Left ventricle myocardium inferior (tissue), 1 donor: ENCODE measurements at regions not wholly inside any gene's neighbourhood (a gene's known extent, or its start where the extent isn't known, plus 50 kb on each side); places are given as distances from the start of the nearest gene placed in this dataset.

ENCODE experiments used
- DNase-seq: peaks from one replicate; pipeline ENCODE4 v3.0.0-alpha.2; 2020
- H3K27ac ChIP-seq: fragments of 200-600 bp; replicated peaks from 2 replicates; pipeline ENCODE4 v1.8.0; 2021
- H3K27me3 ChIP-seq: fragments of 200-600 bp; 2 replicates; pipeline ENCODE4 v1.8.0; 2021; ENCODE audit warnings: low read depth
- H3K36me3 ChIP-seq: fragments of 200-600 bp; 2 replicates; pipeline ENCODE4 v1.8.0; 2021
- H3K4me1 ChIP-seq: fragments of 200-600 bp; 2 replicates; pipeline ENCODE4 v1.8.0; 2021
- H3K4me3 ChIP-seq: fragments of 200-600 bp; 2 replicates; pipeline ENCODE4 v1.8.0; 2021; ENCODE audit warnings: mild to moderate bottlenecking, moderate library complexity
- H3K9me3 ChIP-seq: fragments of 200-600 bp; replicated peaks from 2 replicates; pipeline ENCODE4 v1.8.0; 2021
- CTCF ChIP-seq: fragments of 200-600 bp; IDR thresholded peaks from 2 replicates; pipeline ENCODE4 v1.8.0; 2021; ENCODE audit warnings: antibody characterized with exemption, mild to moderate bottlenecking, borderline replicate concordance
- intact Hi-C: fragments of 100-400 bp; cut with micrococcal nuclease; formaldehyde crosslinking; loops from one replicate; pipeline ENCODE4 v1.11.0; 2022
- donor health status: DM: no; HTN: yes; CAD: no; lungs with severe emphysema.

GRCh38 chr13:80118506-80118905 is 222.4 kb downstream of the SPRY2 start:
- Histone ChIP-seq H3K4me3 (no peak overlapping the region), H3K27me3 (no peaks in the 10 kb centered on the region), H3K36me3 (no peaks in the 10 kb centered on the region), H3K27ac (no peak overlapping the region), H3K4me1 (no peaks in the 10 kb centered on the region), H3K9me3 (peaks cover 7% of the 10 kb centered on the region)
- no peak for DNase-seq
- TF ChIP-seq CTCF, result no peak
- intact Hi-C loops, result no loop called here

- no peak for DNase-seq
- Histone ChIP-seq H3K4me3 (no peak overlapping the region), H3K9me3 (peaks cover 7% of the 10 kb centered on the region), H3K27me3 (no peaks in the 10 kb centered on the region), H3K27ac (no peak overlapping the region), H3K4me1 (no peaks in the 10 kb centered on the region), H3K36me3 (no peaks in the 10 kb centered on the region)
- intact Hi-C loops, result no loop called here
- no peak for TF ChIP-seq CTCF
These were observed 222.8 kb downstream of the SPRY2 start for GRCh38 chr13:80118099-80118498.

GRCh38 chr13:80117515-80117914 is 223.4 kb downstream of the SPRY2 start:
- TF ChIP-seq CTCF, result no peak
- peaks cover 7% of the 10 kb centered on the region for H3K9me3 ChIP-seq
- intact Hi-C loops, result no loop called here
- H3K27me3 ChIP-seq, result no peaks in the 10 kb centered on the region
- H3K36me3 ChIP-seq, result no peaks in the 10 kb centered on the region
- no peak for DNase-seq
- H3K4me1 ChIP-seq, result no peaks in the 10 kb centered on the region
- no peak overlapping the region for H3K4me3 ChIP-seq
- H3K27ac ChIP-seq, result no peak overlapping the region

GRCh38 chr13:80116107-80116506 is 224.8 kb downstream of the SPRY2 start:
- Histone ChIP-seq H3K4me1 (no peaks in the 10 kb centered on the region), H3K36me3 (no peaks in the 10 kb centered on the region), H3K9me3 (peaks cover 7% of the 10 kb centered on the region), H3K27ac (no peak overlapping the region), H3K27me3 (no peaks in the 10 kb centered on the region), H3K4me3 (no peak overlapping the region)
- TF ChIP-seq CTCF, result no peak
- intact Hi-C loops, result no loop called here
- no peak for DNase-seq

GRCh38 chr13:80115616-80116015 is 225.3 kb downstream of the SPRY2 start:
- H3K36me3 ChIP-seq, result no peaks in the 10 kb centered on the region
- H3K9me3 ChIP-seq, result peaks cover 7% of the 10 kb centered on the region
- H3K27ac ChIP-seq, result no peak overlapping the region
- DNase-seq, result no peak
- intact Hi-C loops, result no loop called here
- no peak for TF ChIP-seq CTCF
- no peaks in the 10 kb centered on the region for H3K4me1 ChIP-seq
- no peaks in the 10 kb centered on the region for H3K27me3 ChIP-seq
- no peak overlapping the region for H3K4me3 ChIP-seq
